ENCODE measurements at regions not wholly inside any gene's neighbourhood (a gene's known extent, or its start where the extent isn't known, plus 50 kb on each side); places are given as distances from the start of the nearest gene placed in this dataset.

DNA sequence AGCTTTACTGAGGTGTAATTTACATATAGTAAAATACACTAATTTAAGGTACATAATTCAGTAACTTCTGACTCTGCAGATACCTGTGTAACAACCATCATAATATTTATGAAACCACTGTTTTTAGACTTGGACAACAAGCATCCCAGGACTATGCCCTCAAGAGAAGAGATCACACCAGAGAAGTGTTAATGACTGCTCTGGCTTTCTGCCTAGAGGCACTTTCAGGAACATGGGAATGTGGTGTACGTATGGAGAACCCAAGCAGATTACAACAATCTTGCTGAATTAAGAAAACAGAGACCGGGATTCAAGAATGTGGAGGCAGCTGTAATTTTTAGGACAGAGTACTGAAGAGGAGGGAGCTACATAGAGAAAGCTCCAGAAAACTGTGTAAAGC, 475.2 kb downstream of the LPIN1 start:
- DNase-seq: no peak

DNA sequence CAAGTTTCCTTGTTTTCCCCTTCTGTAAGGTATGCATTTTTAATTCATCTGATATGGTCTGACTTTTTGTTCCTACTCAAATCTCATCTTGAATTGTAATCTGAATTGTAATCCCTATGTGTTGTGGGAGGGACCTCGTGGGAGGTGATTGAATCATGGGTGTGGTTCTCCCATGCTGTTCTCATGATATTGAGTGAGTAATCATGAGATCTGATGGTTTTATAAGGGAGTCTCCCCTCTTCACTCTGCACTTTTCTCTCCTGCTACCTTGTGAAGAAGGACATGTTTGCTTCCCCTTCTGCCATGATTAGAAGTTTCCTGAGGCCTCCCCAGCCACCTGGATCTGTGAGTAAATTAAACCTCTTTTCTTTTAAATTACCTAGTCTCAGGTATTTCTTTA, 476.1 kb downstream of the LPIN1 start:
- no peak for DNase-seq

DNA sequence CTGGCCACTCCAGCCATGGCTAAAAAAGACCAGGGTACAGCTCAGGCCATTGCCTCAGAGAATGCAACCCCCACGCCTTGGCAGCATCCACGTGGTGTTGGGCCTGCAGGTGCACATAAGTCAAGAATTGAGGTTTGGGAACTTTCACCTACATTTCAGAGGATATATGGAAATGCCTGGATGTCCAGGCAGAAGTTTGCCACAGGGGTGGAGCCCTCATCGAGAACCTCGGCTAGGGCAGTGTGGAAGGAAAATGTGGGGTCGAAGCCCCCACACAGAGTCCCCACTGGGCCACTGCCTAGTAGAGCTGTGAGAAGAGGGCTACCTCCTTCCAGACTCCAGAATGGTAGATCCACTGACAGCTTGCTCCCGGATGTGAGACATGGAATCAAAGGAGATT, 477.3 kb downstream of the LPIN1 start:
- no peak for DNase-seq

DNA sequence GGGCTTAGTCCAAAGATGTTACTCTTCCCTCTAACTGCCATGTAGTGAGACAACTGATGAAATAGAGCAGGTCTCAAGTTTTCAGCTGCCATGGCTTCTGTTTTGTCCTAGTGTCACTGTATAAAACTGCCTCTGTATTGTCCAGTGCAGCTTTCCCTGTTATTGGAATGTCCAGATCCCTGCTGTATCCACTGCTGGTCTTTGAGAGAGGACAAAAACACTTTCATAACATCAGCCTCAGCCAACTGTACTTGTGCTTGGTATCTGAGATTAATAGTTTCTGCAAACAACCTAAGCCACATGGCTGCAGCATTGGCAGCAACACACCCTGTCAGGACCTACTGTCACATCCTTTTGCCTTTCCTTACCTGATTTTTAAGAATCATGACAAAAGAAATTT, 480.2 kb downstream of the LPIN1 start:
- no peak for DNase-seq

DNA sequence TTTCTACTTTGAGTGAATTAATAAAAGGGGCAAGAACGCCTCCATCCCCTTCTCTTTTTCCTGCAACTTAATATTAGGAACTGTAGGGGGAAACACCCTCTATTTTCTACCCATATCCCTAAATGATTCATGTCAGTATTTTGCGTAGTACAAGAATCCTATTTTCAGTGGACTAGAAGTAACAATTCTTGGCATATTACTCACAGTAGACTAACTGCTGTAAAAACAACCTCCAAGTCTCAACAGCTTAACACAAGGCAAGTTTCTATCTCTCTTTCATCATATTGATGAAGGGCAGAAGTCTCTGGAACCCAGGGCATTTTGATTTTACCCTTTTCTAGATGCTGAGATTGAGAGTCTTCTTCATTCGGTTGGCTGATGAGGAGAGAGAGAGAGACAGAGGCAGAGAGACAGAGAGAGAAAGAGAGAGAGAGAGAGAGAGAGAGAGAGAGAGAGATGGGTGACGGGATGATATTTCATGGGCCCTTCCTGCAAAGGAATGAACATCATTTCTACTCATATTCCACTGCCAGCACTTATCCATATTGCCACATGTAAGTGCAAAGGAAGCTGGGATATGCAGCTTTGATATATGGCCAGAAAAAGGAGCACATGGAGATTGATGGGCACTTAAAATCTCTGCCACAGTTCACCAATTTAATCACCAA, 481.6 kb downstream of the LPIN1 start:
- no peak for DNase-seq

DNA sequence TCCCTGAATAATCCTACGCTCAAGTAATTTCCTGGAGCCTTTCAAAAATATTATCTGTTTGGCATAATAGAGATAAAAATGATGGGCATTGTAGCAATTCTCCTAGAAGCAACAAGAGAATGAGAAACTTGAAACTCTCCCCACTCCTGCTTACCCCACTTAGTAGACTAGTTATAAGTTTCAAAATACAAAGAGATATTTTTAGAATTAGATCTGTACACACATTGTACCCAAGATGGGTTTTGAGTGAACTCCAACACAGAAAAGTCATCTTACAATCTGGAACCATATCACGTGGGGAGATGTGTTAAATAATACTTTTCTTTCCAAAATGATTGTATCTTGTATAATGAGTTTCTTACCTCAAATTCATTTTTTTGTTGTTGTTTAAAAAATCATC, 484.9 kb downstream of the LPIN1 start:
- DNase-seq: no peak

DNA sequence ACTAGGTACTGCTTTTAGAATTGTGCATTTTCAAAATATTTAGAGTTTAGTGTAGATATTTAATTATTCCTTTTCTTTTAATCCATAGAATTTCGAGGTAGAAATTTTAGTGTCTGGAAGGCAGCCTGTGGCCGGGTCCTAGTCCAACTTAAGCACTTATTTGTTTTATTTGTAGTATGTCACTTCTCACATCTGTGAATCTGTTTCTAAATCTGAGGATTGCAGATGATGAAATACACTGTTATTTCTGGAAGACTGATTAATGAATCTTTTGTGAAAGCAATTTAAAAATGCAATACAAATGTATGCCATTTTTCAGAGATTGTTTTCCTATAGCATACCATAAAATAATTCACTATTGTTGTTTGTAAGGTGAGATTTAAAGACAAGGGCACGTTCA, 483.9 kb upstream of the TRIB2 start:
- no peak for DNase-seq

DNA sequence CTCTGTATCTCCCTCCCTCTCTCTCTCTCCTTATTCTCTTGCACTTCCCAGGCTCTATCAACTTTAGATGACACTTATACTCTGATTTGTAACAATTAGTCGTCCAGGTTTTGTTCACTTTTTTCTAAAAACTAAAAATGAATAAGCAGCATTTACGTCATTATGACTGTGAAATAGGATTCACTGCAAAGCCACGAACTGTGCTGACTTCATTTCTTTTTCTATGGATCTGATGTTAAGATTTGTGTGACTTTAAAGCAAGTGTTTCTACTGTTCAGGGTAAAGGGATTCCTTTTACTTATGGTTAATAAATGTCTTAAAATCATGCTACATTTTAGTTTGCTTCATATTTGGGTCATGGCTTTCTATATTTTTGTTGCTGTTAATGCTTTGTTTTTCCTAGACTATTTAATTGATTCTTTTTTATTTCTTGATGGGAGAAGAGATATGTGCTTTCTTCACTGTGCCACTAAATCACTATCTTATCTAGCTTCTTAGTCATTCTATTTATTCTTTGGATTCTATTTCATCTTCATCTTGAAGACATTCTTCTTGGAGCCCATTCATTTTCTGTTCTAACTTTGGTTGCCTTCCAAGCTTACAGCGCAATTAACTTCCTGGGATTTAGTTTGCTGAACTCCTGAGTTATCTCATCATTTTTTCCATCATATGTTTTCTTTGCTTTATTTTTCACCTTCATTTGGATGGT, 480.4 kb upstream of the TRIB2 start:
- no peak for DNase-seq

DNA sequence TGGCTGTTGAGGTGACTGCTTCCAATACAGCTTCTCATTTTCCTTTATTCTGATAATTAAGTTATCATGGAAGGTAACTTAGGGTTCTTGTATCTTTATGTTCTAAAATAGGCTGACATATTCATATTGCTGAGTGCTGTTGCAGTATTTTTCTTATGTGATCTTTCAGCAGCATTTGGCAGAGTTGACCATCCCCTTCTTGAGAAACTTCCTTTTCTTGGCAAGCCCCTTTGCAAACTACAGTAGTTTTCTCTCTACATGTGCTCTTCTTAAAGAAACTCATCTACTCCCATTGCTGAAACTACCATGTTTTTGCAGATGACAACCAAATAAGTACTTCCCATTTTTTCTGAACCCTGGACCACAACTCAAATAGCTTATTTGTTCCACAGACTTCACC, 476.5 kb upstream of the TRIB2 start:
- no peak for DNase-seq

DNA sequence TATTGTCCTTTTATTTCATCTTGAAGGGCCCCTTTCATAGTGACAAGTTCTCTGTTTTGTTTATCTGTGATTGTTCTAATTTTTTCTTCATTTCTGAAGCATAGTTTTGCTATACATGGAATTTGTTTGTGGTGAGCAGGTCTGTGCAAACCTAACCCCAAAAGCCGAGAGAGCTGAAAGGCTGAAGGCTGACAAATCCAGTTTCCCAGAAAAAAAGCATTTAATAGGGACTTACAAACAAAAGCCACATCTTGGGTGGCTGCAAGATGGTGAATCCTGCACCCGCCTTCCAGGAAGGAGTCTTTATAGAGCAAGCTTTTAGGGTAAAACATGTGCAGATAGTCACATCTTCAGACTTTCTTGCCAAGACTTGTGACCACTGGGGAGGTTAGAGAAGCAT, 473.4 kb upstream of the TRIB2 start:
- DNase-seq: no peak

DNA sequence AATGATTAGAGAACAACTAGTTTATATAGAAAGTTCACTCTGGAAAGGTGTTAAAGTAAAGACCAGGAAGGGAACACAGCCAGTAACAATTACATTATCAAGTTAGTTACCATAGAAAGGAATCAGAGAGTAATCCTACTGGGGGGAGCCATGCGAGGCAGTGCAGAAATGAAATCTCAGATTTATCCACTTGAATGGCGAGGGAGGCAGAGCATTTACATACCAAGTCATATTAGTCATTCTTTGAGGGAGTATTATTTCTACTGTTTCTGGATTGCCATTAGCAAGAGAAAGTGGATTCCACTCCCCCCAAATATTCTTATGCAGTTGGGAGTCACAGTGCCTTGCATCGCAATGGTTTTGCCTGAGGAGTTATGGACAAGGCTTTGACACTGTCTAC, 472.7 kb upstream of the TRIB2 start:
- DNase-seq: no peak

DNA sequence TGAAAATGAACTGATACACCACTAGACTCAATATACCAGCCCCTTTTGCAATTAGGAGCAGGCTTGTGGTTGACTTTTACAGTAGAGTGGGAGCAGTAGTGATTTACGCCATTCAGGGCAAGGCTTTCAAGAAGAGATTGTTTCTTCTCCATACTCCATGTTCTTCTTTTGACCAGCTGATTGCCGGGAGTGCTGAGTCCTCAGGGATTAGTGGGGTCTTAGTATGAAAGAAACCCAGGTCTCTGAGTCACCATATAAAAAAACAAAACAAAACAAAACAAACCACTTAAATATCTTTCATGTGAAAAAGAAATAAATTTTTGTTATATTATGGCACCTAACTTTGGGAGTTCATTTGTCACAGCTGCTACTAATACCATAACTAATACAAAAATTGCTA, 465.6 kb upstream of the TRIB2 start:
- no peak for DNase-seq

DNA sequence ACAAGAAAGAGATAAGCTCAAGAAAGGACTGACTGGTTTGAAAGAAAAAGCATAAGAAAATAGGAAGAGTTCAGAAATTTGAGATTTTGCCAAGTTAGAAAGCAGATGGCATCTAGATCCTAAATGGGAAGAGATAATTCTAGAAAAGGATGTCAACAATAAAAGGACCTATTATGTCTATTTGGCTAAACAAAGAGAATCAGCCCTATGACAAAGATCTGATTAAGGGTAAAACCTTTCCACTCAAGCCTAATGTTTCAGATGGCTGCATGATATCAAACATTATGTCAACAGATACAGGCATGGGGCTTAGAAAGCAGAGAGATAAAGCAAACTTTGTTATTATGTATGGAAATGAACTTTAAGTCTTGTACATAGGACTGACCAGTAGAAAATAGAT, 465.0 kb upstream of the TRIB2 start:
- peak; percentile 7 for DNase-seq

DNA sequence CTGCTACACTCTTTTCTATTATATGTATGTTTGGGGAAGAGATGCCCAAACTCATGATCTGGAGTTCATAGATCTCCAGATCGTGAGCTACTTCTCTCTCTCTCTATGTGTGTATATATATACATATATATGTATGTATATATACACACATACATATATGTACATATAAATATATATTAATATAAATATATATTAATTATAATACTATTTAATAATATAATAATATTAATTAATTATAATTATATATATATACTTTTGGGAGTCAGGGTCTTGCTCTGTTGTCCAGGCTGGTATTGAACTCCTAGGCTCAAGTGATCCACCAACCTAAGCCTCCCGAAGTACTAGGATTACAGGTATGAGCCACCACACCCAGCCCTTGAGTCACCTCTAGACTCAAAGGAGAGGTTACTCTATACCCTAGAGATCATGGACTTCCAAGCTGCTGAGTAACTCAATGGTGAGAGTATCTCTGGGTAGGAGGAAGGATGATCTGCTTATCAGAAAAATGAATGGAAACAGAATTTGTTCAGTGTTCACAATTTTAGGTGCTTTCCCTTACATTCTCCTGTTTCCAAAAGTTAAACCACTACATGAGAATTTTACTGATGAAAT, 463.5 kb upstream of the TRIB2 start:
- no peak for DNase-seq

DNA sequence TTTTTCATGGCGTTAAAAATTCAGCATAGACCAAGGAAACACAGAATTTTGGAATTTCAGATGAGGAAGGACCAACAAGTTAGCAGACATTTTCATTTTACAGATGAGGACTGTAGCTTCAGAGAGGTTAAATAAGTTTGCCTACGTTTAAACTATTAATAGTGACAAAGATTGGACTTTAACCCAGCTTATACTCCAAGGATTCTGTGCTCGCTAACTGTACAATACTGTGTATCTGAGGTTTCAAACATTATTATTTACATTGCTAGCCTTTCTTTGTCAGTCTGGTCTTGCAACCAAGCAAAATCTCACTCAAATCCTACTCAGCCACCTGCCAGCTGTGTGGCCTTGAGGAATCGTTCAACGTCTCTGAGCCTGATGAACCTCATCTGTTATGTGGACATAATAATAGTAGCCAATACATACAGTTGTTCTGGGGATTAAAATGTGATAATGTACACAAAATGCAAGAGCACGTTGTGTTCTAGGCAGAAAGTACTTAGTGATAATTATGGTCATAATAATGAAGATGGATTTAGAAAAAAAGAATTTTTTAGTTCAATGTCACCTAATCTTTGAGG, 462.4 kb upstream of the TRIB2 start:
- DNase-seq: no peak

DNA sequence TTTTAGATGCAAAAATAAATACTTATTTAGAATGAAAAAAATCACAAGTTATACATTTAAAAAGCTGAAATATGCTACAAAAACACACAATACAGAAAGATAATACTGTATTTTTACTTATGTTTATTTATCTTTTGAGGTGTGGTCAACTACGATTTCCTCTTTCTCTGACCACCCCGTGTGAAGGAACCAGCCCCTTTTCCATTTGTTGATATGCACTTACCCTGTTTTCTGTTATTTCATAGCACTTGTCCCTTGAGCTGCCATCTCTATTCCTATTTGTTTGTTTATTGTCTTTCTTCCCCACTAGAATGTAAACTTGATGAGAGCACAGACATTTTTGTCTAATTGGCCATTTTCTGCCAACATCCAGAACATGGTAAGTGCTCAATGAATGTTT, 460.5 kb upstream of the TRIB2 start:
- peak; percentile 43 for DNase-seq

DNA sequence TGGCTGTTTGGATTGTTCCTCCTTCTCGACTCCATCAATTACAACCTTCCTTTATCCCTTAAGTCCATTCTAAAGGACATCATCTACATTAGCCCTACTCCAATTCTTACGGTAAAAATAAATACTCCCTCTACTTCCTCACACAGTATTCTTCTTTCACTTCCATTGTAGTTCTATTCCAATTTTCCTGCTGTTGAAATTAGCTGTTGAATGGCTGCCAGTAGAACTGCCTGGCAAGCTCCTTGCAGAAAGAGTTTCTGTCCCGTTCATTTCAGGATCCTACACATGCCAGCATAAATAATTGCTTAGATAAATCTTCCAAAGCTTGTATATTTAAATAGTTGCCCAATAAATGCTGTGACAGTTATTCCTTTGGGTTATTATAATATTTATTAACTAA, 459.3 kb upstream of the TRIB2 start:
- DNase-seq: no peak

DNA sequence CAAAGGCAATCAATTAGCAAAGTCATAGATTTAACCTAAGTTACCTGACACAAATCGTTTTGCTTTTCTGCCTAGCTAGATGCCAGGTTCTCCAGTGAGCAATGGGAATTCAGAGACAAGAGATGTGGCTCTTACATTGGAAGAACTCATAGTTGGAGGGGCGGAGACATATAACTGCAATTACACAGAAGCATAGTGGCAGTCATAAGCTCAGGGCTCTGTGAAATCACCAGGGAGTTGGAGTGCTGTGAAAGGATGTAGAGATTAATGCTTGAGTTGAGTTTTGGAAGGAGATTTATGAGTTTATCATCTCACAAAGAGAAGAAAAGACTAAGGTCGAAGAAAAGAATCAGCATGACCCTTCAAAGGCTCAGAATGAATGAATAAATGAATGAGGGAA, 457.2 kb upstream of the TRIB2 start:
- DNase-seq: no peak

DNA sequence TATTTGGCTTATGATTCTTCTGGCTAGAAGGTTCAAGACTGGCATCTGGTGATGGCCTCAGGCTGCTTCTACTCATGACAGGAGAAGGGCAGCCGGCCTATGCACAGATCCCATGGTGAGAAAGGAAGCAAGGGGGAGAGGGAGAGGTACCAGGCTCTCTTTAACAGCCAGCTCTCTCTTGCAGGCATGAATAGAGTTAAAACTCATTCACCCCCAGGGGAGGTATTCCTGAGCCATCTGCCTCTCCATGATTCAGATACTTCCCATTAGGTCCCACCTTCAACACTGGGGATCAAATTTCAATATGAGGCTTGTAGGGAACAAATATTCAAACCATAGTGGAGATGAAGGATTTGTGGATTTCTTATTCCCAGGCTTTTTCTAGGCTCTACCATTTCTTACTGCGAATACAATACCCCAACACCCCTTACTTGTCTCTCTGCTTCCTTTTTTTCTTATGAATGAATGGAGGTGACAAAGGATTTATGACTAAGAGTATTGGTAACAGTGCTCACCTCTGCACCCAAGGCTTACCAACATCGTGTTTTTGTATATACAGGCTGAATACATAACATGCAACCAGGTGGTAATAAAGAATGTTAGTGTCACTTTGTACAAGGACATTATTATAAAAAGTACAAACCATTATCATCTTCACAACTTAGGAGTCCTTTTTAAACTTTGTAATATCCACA, 454.6 kb upstream of the TRIB2 start:
- no peak for DNase-seq

DNA sequence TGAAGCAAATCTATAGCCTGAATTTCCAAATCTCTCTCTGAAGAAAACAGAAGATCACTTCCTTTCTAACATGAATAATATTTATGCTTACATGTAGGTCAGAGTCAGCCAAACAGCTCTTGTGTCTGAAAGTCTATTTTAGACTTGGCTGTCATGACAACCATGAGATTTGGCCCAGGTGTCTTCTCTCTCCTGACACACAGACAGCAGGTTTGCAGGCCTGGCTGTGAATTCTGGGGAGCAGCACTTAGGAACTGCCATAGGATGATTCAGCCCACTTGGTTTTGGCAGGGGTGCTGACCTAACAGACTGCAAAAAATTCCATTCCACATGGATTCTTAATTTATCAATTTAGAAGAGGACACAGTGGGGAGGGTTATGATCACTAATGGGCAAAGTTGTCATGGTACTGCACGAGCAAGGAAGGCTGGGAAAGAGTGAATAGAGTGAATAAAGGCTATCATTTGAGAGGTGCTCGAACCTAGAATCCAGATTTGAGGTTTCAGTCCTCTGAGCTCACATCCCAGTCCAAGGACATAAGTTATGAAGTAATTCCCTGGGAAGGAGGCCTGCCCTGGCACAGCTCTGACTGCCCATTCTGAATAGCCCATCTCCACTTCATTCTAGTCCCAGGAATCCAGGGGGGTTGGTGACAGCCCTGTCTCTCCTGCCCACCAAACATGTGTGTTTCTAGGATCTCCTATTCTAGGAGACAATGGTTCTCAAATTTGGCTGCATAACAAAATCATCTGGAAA, 453.9 kb upstream of the TRIB2 start:
- DNase-seq: no peak

DNA sequence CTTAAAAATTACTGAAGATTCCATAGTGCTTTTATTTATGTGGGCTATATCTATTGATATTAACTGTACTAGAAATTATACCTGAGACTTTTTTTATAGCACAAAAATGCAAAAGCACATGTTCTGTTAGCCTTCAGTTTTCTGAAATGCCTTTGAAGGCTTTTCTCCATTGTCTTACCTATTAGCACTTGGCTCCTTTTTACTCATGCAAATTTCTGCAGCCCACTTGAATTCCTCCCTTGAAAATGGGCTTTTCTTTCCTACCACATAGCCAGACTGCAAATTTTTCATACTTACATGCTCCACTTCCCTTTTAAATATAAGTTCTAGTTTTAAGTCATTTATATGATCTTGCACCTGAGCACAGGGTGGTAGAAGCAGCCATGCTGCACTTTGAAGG, 453.0 kb upstream of the TRIB2 start:
- DNase-seq: no peak

DNA sequence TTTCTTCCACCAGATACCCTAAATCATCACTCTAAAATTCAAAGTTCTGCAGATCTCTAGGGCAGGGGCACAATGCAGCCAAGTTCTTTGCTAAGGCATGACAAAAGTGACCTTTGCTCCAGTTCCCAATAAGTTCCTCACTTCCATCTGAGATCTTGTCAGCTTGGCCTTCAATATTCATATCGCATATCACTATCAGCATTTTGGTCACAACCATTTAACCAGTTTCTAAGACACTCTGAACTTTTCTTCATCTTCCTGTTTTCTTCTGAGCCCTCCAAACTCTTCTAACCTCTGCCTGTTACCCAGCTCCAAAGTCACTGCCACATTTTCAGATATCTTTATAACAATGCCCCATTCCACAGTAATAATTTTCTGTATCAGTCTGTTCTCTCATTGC, 452.6 kb upstream of the TRIB2 start:
- DNase-seq: no peak

DNA sequence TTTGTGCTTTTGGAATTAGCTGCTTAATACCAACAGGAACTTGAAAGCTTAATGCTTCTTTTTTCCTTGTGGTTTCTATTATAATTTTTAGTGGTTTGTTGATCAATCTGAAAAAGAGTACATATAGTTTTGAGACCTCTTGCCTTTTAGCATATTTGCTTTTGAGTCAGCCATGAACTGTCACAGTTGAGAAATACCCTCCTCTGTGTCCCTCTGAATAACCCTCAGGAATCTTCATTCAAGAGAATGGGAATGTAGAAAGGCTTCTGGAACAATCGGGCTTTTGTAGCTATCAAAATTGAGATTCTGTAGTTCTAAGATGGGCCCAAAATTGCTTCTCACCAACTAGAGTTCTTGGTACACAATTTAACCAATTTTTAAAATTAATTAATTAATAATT, 451.1 kb upstream of the TRIB2 start:
- DNase-seq: no peak
